22Rv1 (cell line): ENCODE measurements at regions not wholly inside any gene's neighbourhood (a gene's known extent, or its start where the extent isn't known, plus 50 kb on each side); places are given as distances from the start of the nearest gene placed in this dataset.
"Not testable (repeated sequence)": the region's sequence is repeated elsewhere in the genome, so short reads cannot be mapped to it uniquely, and the experiment has no call there.

Experiments used
- H3K27ac ChIP-seq: fragments of 450-650 bp; 2 replicates; pipeline ENCODE4 v1.5.1; 2017
- CTCF ChIP-seq: fragments of 450-650 bp; IDR thresholded peaks from 2 replicates; pipeline ENCODE4 v1.5.1; 2017; ENCODE audit warnings: mild to moderate bottlenecking
- ZFX ChIP-seq: fragments of 450-650 bp; IDR thresholded peaks from 2 replicates; pipeline ENCODE4 v1.6.1; 2017; ENCODE audit warnings: antibody characterized with exemption, borderline replicate concordance

GRCh38 chr2:17228461-17228860, 289.8 kb downstream of the RAD51AP2 start:
- TF ChIP-seq ZFX (no peak), CTCF (no peak)
- H3K27ac ChIP-seq: no peak overlapping the region

- no peak overlapping the region for H3K27ac ChIP-seq
- no peak for TF ChIP-seq CTCF
- TF ChIP-seq ZFX: no peak
These were observed 290.4 kb downstream of the RAD51AP2 start for GRCh38 chr2:17227856-17228255.

GRCh38 chr2:17226941-17227490, 291.2 kb downstream of the RAD51AP2 start:
- TF ChIP-seq CTCF: no peak
- no peak for TF ChIP-seq ZFX
- H3K27ac ChIP-seq: no peak overlapping the region

GRCh38 chr2:17223211-17223610, 295.0 kb downstream of the RAD51AP2 start:
- H3K27ac ChIP-seq: no peak overlapping the region
- TF ChIP-seq CTCF: no peak
- no peak for TF ChIP-seq ZFX

GRCh38 chr2:17208511-17208910, 309.7 kb downstream of the RAD51AP2 start:
- TF ChIP-seq CTCF: no peak
- TF ChIP-seq ZFX: no peak
- no peak overlapping the region for H3K27ac ChIP-seq

- TF ChIP-seq ZFX: no peak
- TF ChIP-seq CTCF: no peak
- no peak overlapping the region for H3K27ac ChIP-seq
These were observed 311.5 kb downstream of the RAD51AP2 start for GRCh38 chr2:17206771-17207170.

- not testable (repeated sequence) for H3K27ac ChIP-seq
These were observed 314.0 kb downstream of the RAD51AP2 start for GRCh38 chr2:17204214-17204613.

- H3K27ac ChIP-seq: not testable (repeated sequence)
These were observed 315.6 kb downstream of the RAD51AP2 start for GRCh38 chr2:17202628-17203027.
